Naive thymus-derived CD4-positive, alpha-beta T cell (primary cell): ENCODE measurements at regions not wholly inside any gene's neighbourhood (a gene's known extent, or its start where the extent isn't known, plus 50 kb on each side); places are given as distances from the start of the nearest gene placed in this dataset.

Experiments used
- ATAC-seq: fragments of 150-1000 bp; cut with Tn5 transposase; 2 replicates; pipeline ENCODE4 v1.10.0; 2021; ENCODE audit warnings: mild to moderate bottlenecking, moderate library complexity
- CTCF ChIA-PET: fragments of 350-600 bp; sonication (Branson Sonifier 250); formaldehyde crosslinking; loops from one replicate; lab custom pipeline; 2021; ENCODE audit warnings: antibody characterized with exemption; lab: Charles Lee
- POLR2A ChIA-PET: fragments of 350-600 bp; sonication (Branson Sonifier 250); formaldehyde crosslinking; loops from one replicate; lab custom pipeline; 2021; ENCODE audit warnings: antibody characterized with exemption, inconsistent platforms; lab: Charles Lee
- DNase-seq, 9 donors: peaks; one replicate each; pipeline versions ENCODE4 v3.0.0 to v3.0.0-alpha.2; 2020 to 2022; ENCODE audit warnings: mixed read lengths in 1 of 9
- H3K27ac ChIP-seq: one replicate; pipeline ENCODE4 v1.7.0; 2013; ENCODE audit warnings: mild to moderate bottlenecking, low read depth, low read length, moderate library complexity
- H3K27me3 ChIP-seq, 2 donors: one replicate each; pipeline ENCODE4 v1.7.0; 2013; ENCODE audit warnings: low read length in 2 of 2, mild to moderate bottlenecking in 2 of 2, moderate library complexity in 2 of 2; ENCODE audit not compliant: control insufficient read depth in 2 of 2, insufficient read depth in 2 of 2
- H3K36me3 ChIP-seq, 3 experiments: 1 replicate in 2 of 3; 2 replicates in 1 of 3; pipeline ENCODE4 v1.7.0; 2013; ENCODE audit warnings: low read length in 3 of 3, mild to moderate bottlenecking in 3 of 3, moderate library complexity in 1 of 3; ENCODE audit not compliant: insufficient read depth in 3 of 3, control insufficient read depth in 2 of 3
- H3K4me1 ChIP-seq, 2 donors: one replicate each; pipeline ENCODE4 v1.7.0; 2013; ENCODE audit warnings: low read length in 2 of 2, mild to moderate bottlenecking in 2 of 2, moderate library complexity in 1 of 2; ENCODE audit not compliant: control insufficient read depth in 2 of 2, insufficient read depth in 2 of 2
- H3K4me3 ChIP-seq: 2 replicates; pipeline ENCODE4 v1.7.0; 2013; ENCODE audit warnings: mild to moderate bottlenecking, low read length
- H3K9me3 ChIP-seq, 3 experiments: 1 replicate in 2 of 3; 2 replicates in 1 of 3; pipeline ENCODE4 v1.7.0; 2013; ENCODE audit warnings: low read length in 3 of 3; ENCODE audit not compliant: control insufficient read depth in 2 of 3
- H3K27ac Mint-ChIP-seq, 9 donors: one replicate each; pipeline ENCODE4 v1.8.0; 2020 to 2022; ENCODE audit warnings: mixed read lengths in 9 of 9, mild to moderate bottlenecking in 8 of 9, moderate library complexity in 5 of 9, inconsistent platforms in 2 of 9
- H3K27me3 Mint-ChIP-seq, 5 donors: one replicate each; pipeline ENCODE4 v1.8.0; 2021 to 2022; ENCODE audit warnings: mixed read lengths in 5 of 5, mild to moderate bottlenecking in 1 of 5
- H3K36me3 Mint-ChIP-seq, 5 donors: one replicate each; pipeline ENCODE4 v1.8.0; 2020 to 2022; ENCODE audit warnings: mixed read lengths in 5 of 5, mild to moderate bottlenecking in 3 of 5, inconsistent platforms in 1 of 5
- H3K4me1 Mint-ChIP-seq, 7 donors: one replicate each; pipeline ENCODE4 v1.8.0; 2020 to 2022; ENCODE audit warnings: mixed read lengths in 7 of 7, mild to moderate bottlenecking in 3 of 7, inconsistent platforms in 1 of 7
- H3K4me3 Mint-ChIP-seq, 10 donors: one replicate each; pipeline ENCODE4 v1.8.0; 2020 to 2022; ENCODE audit warnings: mild to moderate bottlenecking in 10 of 10, mixed read lengths in 10 of 10, moderate library complexity in 6 of 10, inconsistent platforms in 2 of 10
- H3K9me3 Mint-ChIP-seq, 11 donors: one replicate each; pipeline ENCODE4 v1.8.0; 2020 to 2022; ENCODE audit warnings: mixed read lengths in 11 of 11, mild to moderate bottlenecking in 4 of 11, inconsistent platforms in 1 of 11, moderate library complexity in 1 of 11
- intact Hi-C, 2 donors: fragments of 100-400 bp; cut with micrococcal nuclease; formaldehyde crosslinking; loops; one replicate each; pipeline ENCODE4 v1.15.1; 2023

DNA sequence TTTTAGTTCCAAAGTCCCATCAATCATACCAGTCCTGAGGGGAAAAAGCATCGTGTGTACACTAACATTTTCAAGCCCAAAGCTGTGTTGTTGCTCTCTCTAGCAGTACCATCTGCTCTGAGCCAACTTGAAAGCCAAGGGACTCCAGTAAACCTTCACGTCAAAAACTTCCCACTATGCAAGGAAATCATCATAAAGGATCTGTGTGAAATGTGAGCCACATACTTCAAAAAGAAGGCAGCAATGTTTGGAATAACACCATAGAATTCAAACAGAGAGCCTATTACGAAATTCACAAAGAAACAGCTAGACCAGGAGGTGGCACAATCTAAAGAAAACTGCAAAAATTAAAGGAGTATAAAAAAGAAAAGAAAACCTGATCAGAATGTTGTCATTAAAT lies 399.8 kb upstream of the EPHA7 start:
- Histone ChIP-seq H3K4me1 (no peaks in the 10 kb centered on the region), H3K9me3 (no peaks in the 10 kb centered on the region), H3K27me3 (no peaks in the 10 kb centered on the region), H3K4me3 (no peak overlapping the region), H3K36me3 (no peaks in the 10 kb centered on the region), H3K27ac (no peak overlapping the region)
- intact Hi-C loops: no loop called here
- Mint-ChIP-seq H3K27ac (no peak overlapping the region), H3K4me3 (no peak overlapping the region), H3K9me3 (peaks cover 0 to 6% (median 0%) of the 10 kb centered on the region in 11 donors), H3K4me1 (no peaks in the 10 kb centered on the region), H3K27me3 (no peaks in the 10 kb centered on the region), H3K36me3 (no peaks in the 10 kb centered on the region)
- CTCF ChIA-PET: no interaction called here
- no peak for ATAC-seq
- DNase-seq: no peak
- POLR2A ChIA-PET: no interaction called here

GRCh38 chr6:93817937-93818336 lies 398.6 kb upstream of the EPHA7 start:
- ATAC-seq (no peak), DNase-seq (no peak)
- Mint-ChIP-seq H3K27me3 (no peaks in the 10 kb centered on the region), H3K4me3 (no peak overlapping the region), H3K9me3 (peaks cover 0 to 5% (median 0%) of the 10 kb centered on the region in 11 donors), H3K4me1 (no peaks in the 10 kb centered on the region), H3K27ac (no peak overlapping the region), H3K36me3 (no peaks in the 10 kb centered on the region)
- no peaks in the 10 kb centered on the region for H3K4me1 ChIP-seq
- no peaks in the 10 kb centered on the region for H3K27me3 ChIP-seq
- intact Hi-C loops: no loop called here
- no peaks in the 10 kb centered on the region for H3K36me3 ChIP-seq
- POLR2A ChIA-PET: no interaction called here
- no peak overlapping the region for H3K4me3 ChIP-seq
- H3K27ac ChIP-seq: no peak overlapping the region
- H3K9me3 ChIP-seq: no peaks in the 10 kb centered on the region
- CTCF ChIA-PET: no interaction called here

- no peak overlapping the region for H3K4me3 Mint-ChIP-seq
- no peaks in the 10 kb centered on the region for H3K36me3 Mint-ChIP-seq
- ChIA-PET POLR2A (no interaction called here), CTCF (no interaction called here)
- H3K27ac ChIP-seq: no peak overlapping the region
- DNase-seq: no peak
- no peaks in the 10 kb centered on the region for H3K27me3 ChIP-seq
- no peaks in the 10 kb centered on the region for H3K27me3 Mint-ChIP-seq
- no peak overlapping the region for H3K4me3 ChIP-seq
- H3K4me1 ChIP-seq: no peaks in the 10 kb centered on the region
- intact Hi-C loops: no loop called here
- no peaks in the 10 kb centered on the region for H3K4me1 Mint-ChIP-seq
- no peak for ATAC-seq
- H3K27ac Mint-ChIP-seq: no peak overlapping the region
- peaks cover 0 to 16% (median 4%) of the 10 kb centered on the region in 11 donors for H3K9me3 Mint-ChIP-seq
- H3K9me3 ChIP-seq: no peaks in the 10 kb centered on the region
- H3K36me3 ChIP-seq: no peaks in the 10 kb centered on the region
These were observed 387.3 kb upstream of the EPHA7 start for GRCh38 chr6:93806409-93807270.

- CTCF ChIA-PET: no interaction called here
- H3K9me3 ChIP-seq: no peaks in the 10 kb centered on the region
- no peak overlapping the region for H3K4me3 ChIP-seq
- H3K4me1 Mint-ChIP-seq: no peaks in the 10 kb centered on the region
- H3K4me3 Mint-ChIP-seq: no peak overlapping the region
- ATAC-seq (no peak), DNase-seq (no peak)
- H3K9me3 Mint-ChIP-seq: peaks cover 0 to 11% (median 4%) of the 10 kb centered on the region in 11 donors
- H3K27me3 ChIP-seq: no peaks in the 10 kb centered on the region
- H3K36me3 Mint-ChIP-seq: no peaks in the 10 kb centered on the region
- POLR2A ChIA-PET: no interaction called here
- no peaks in the 10 kb centered on the region for H3K27me3 Mint-ChIP-seq
- H3K4me1 ChIP-seq: no peaks in the 10 kb centered on the region
- intact Hi-C loops: no loop called here
- H3K27ac Mint-ChIP-seq: no peak overlapping the region
- H3K27ac ChIP-seq: no peak overlapping the region
- no peaks in the 10 kb centered on the region for H3K36me3 ChIP-seq
These were observed 381.9 kb upstream of the EPHA7 start for GRCh38 chr6:93801101-93801847.

DNA sequence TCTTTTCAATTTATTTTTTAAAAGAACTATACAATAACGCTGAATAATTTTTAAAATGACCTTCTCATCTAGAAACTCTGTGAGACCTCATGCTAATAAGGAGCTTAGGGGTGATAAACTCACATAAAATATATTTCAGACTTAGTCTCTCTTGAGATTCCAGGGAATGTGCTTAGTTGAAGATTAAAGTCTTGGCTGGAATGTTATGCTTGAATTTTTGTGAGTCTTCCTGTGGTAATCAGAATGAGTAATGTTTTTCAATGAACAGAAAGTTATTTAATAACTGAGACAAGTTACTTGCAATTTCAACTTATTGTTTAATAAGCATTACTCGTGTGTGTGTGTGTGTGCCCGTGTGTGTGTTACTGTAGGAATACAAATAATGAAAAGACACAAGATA lies 379.9 kb upstream of the EPHA7 start:
- H3K4me1 ChIP-seq: no peaks in the 10 kb centered on the region
- H3K4me1 Mint-ChIP-seq: no peaks in the 10 kb centered on the region
- no peaks in the 10 kb centered on the region for H3K27me3 ChIP-seq
- H3K27ac Mint-ChIP-seq: no peak overlapping the region
- no peaks in the 10 kb centered on the region for H3K36me3 Mint-ChIP-seq
- no peak overlapping the region for H3K4me3 Mint-ChIP-seq
- no peaks in the 10 kb centered on the region for H3K9me3 ChIP-seq
- H3K27ac ChIP-seq: no peak overlapping the region
- H3K36me3 ChIP-seq: no peaks in the 10 kb centered on the region
- intact Hi-C loops: no loop called here
- no peak overlapping the region for H3K4me3 ChIP-seq
- DNase-seq (no peak), ATAC-seq (no peak)
- ChIA-PET CTCF (no interaction called here), POLR2A (no interaction called here)
- peaks cover 0 to 12% (median 1%) of the 10 kb centered on the region in 11 donors for H3K9me3 Mint-ChIP-seq
- no peaks in the 10 kb centered on the region for H3K27me3 Mint-ChIP-seq

DNA sequence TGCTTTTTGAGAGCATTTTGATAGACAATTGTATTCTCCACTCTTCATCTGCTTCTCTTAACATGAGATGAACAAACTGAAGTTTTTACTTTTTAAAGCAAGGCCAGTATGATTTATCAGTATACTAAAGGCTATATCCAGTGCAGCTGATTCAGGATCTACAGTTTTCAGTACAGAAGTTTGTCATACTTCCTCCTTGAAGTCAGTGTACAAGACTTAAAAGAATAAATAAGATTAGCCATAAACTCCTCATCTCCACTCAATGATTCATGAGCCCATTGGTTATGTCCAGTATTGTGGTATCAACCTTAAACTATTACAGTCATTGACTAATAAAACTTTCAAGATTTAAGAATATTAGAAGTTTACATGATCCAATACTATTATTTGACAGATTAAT lies 374.8 kb upstream of the EPHA7 start:
- Histone ChIP-seq H3K4me3 (no peak overlapping the region), H3K4me1 (no peaks in the 10 kb centered on the region), H3K27ac (no peak overlapping the region), H3K36me3 (no peaks in the 10 kb centered on the region), H3K9me3 (no peaks in the 10 kb centered on the region), H3K27me3 (no peaks in the 10 kb centered on the region)
- intact Hi-C loops: no loop called here
- POLR2A ChIA-PET: no interaction called here
- H3K4me3 Mint-ChIP-seq: no peak overlapping the region
- H3K27ac Mint-ChIP-seq: no peak overlapping the region
- no peak for DNase-seq
- CTCF ChIA-PET: no interaction called here
- no peak for ATAC-seq
- H3K36me3 Mint-ChIP-seq: no peaks in the 10 kb centered on the region
- no peaks in the 10 kb centered on the region for H3K4me1 Mint-ChIP-seq
- H3K9me3 Mint-ChIP-seq: peaks cover 0 to 10% (median 0%) of the 10 kb centered on the region in 11 donors
- no peaks in the 10 kb centered on the region for H3K27me3 Mint-ChIP-seq
